PC-3 (cell line): ENCODE measurements at regions not wholly inside any gene's neighbourhood (a gene's known extent, or its start where the extent isn't known, plus 50 kb on each side); places are given as distances from the start of the nearest gene placed in this dataset.

Experiments
- ATAC-seq: fragments of 200-7000 bp; cut with Tn5 transposase; 2 replicates; pipeline ENCODE4 v1.9.1; 2020; ENCODE audit warnings: mild to moderate bottlenecking, moderate library complexity
- BruUV-seq: library from RNA; stranded (reverse); fragments of 400-500 nt; replicated peaks from 2 replicates; lab custom pipeline; 2021; lab: Mats Ljungman, UMichigan
- CTCF ChIA-PET: fragments of 300-600 bp; sonication (Branson Sonifier 250); formaldehyde crosslinking; loops from one replicate; lab custom pipeline; 2022; ENCODE audit warnings: antibody characterized with exemption; lab: Charles Lee
- POLR2A ChIA-PET: fragments of 300-600 bp; sonication (Branson Sonifier 250); formaldehyde crosslinking; loops from one replicate; lab custom pipeline; 2022; ENCODE audit warnings: antibody characterized with exemption; ENCODE audit not compliant: unreplicated experiment; lab: Charles Lee
- DNase-seq: peaks from one replicate; pipeline ENCODE4 v3.0.0-alpha.2; 2015
- H2AFZ ChIP-seq: fragments of 300-600 bp; sonication (generic); 2 replicates; pipeline ENCODE4 v1.6.0; 2016; ENCODE audit warnings: antibody characterized with exemption, low read length
- H3F3A ChIP-seq: fragments of 300-600 bp; sonication (generic); one replicate; pipeline ENCODE4 v1.6.0; 2017; ENCODE audit warnings: antibody characterized with exemption, low read length, control low read depth, mild to moderate bottlenecking; ENCODE audit not compliant: unreplicated experiment
- H3K27ac ChIP-seq: fragments of 300-600 bp; sonication (generic); 2 replicates; pipeline ENCODE4 v1.5.1; 2016; ENCODE audit warnings: mild to moderate bottlenecking, low read length
- H3K27me3 ChIP-seq: fragments of 300-600 bp; sonication (generic); 2 replicates; pipeline ENCODE4 v1.6.1; 2016; ENCODE audit warnings: low read length, mixed read lengths
- H3K36me3 ChIP-seq: fragments of 300-600 bp; sonication (generic); 2 replicates; pipeline ENCODE4 v1.6.1; 2016; ENCODE audit warnings: low read depth, mixed run types, low read length, mixed read lengths
- H3K4me1 ChIP-seq: fragments of 300-600 bp; sonication (generic); 2 replicates; pipeline ENCODE4 v1.5.1; 2016; ENCODE audit warnings: low read length; ENCODE audit not compliant: insufficient read depth
- H3K4me2 ChIP-seq: fragments of 300-600 bp; sonication (generic); 2 replicates; pipeline ENCODE4 v1.6.0; 2016; ENCODE audit warnings: low read length
- H3K4me3 ChIP-seq: fragments of 300-600 bp; sonication (generic); 2 replicates; pipeline ENCODE4 v1.5.1; 2016; ENCODE audit warnings: mild to moderate bottlenecking, low read length, mixed read lengths
- H3K79me2 ChIP-seq: fragments of 300-600 bp; sonication (generic); 2 replicates; pipeline ENCODE4 v1.6.1; 2017; ENCODE audit warnings: low read length, mixed read lengths
- H3K9ac ChIP-seq: fragments of 300-600 bp; sonication (generic); 2 replicates; pipeline ENCODE4 v1.6.0; 2016; ENCODE audit warnings: mild to moderate bottlenecking, low read length
- H3K9me2 ChIP-seq: fragments of 300-600 bp; sonication (generic); replicated peaks from 2 replicates; pipeline ENCODE4 v1.6.1; 2016; ENCODE audit warnings: mixed run types, low read length, mixed read lengths
- H3K9me3 ChIP-seq: fragments of 300-600 bp; sonication (generic); 2 replicates; pipeline ENCODE4 v1.6.1; 2016; ENCODE audit warnings: low read length, mixed read lengths
- H4K20me1 ChIP-seq: fragments of 300-600 bp; sonication (generic); 2 replicates; pipeline ENCODE4 v1.6.1; 2016; ENCODE audit warnings: low read length, mixed read lengths
- EZH2 ChIP-seq: fragments of 300-600 bp; sonication (generic); IDR thresholded peaks from one replicate; pipeline ENCODE4 v1.6.1; 2017; ENCODE audit warnings: antibody characterized with exemption, mild to moderate bottlenecking, low read length; ENCODE audit not compliant: unreplicated experiment
- EZH2phosphoT487 ChIP-seq: fragments of 300-600 bp; sonication (generic); IDR thresholded peaks from 2 replicates; pipeline ENCODE4 v1.6.1; 2018; ENCODE audit warnings: mild to moderate bottlenecking, antibody characterized with exemption, low read length, borderline replicate concordance
- intact Hi-C: fragments of 100-400 bp; cut with micrococcal nuclease; formaldehyde crosslinking; loops from 2 replicates; pipeline ENCODE4 v1.9.0; 2023
- TF ChIP-seq, protein P1 (sequence below): fragments of 300-600 bp; sonication (generic); conservative IDR thresholded peaks from 2 replicates; pipeline ENCODE4 v1.5.1; 2017; ENCODE audit warnings: antibody characterized with exemption, low read depth, mild to moderate bottlenecking, low read length

- BruUV-seq, result no TSS peak
- Histone ChIP-seq H3K79me2 (no peaks in the 10 kb centered on the region), H2AFZ (no peak overlapping the region), H3K27ac (no peak overlapping the region), H3K9me2 (no peaks in the 10 kb centered on the region), H3K4me3 (no peak overlapping the region), H3K4me1 (no peaks in the 10 kb centered on the region), H3F3A (no peaks in the 10 kb centered on the region), H3K9ac (no peak overlapping the region), H3K4me2 (no peak overlapping the region), H4K20me1 (no peaks in the 10 kb centered on the region), H3K27me3 (no peaks in the 10 kb centered on the region), H3K9me3 (no peaks in the 10 kb centered on the region), H3K36me3 (no peaks in the 10 kb centered on the region)
- intact Hi-C loops, result no loop called here
- POLR2A ChIA-PET, result no interaction called here
- no peak for ATAC-seq
- CTCF ChIA-PET, result no interaction called here
- no peak for TF ChIP-seq EZH2
- TF ChIP-seq EZH2phosphoT487, result no peak
- TF ChIP-seq, protein P1, sequence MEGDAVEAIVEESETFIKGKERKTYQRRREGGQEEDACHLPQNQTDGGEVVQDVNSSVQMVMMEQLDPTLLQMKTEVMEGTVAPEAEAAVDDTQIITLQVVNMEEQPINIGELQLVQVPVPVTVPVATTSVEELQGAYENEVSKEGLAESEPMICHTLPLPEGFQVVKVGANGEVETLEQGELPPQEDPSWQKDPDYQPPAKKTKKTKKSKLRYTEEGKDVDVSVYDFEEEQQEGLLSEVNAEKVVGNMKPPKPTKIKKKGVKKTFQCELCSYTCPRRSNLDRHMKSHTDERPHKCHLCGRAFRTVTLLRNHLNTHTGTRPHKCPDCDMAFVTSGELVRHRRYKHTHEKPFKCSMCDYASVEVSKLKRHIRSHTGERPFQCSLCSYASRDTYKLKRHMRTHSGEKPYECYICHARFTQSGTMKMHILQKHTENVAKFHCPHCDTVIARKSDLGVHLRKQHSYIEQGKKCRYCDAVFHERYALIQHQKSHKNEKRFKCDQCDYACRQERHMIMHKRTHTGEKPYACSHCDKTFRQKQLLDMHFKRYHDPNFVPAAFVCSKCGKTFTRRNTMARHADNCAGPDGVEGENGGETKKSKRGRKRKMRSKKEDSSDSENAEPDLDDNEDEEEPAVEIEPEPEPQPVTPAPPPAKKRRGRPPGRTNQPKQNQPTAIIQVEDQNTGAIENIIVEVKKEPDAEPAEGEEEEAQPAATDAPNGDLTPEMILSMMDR, result no peak
- no peak for DNase-seq
Observed at GRCh38 chr2:118710481-118710880, 137.0 kb downstream of the EN1 start.

- no peaks in the 10 kb centered on the region for H3K36me3 ChIP-seq
- H3K79me2 ChIP-seq, result no peaks in the 10 kb centered on the region
- no peak overlapping the region for H3K9ac ChIP-seq
- no peaks in the 10 kb centered on the region for H3K9me2 ChIP-seq
- ChIA-PET POLR2A (no interaction called here), CTCF (no interaction called here)
- H3K4me1 ChIP-seq, result peaks cover 4% of the 10 kb centered on the region; the same call in 1 of the 2 replicates
- intact Hi-C loops, result no loop called here
- H2AFZ ChIP-seq, result no peak overlapping the region
- no peaks in the 10 kb centered on the region for H4K20me1 ChIP-seq
- TF ChIP-seq EZH2 (no peak), EZH2phosphoT487 (no peak)
- TF ChIP-seq, protein P1, result no peak
- no peaks in the 10 kb centered on the region for H3F3A ChIP-seq
- no peak for ATAC-seq
- H3K9me3 ChIP-seq, result no peaks in the 10 kb centered on the region
- H3K27me3 ChIP-seq, result no peaks in the 10 kb centered on the region
- no peak for DNase-seq
- H3K4me2 ChIP-seq, result no peak overlapping the region
- BruUV-seq, result no TSS peak
- H3K4me3 ChIP-seq, result no peak overlapping the region
- H3K27ac ChIP-seq, result no peak overlapping the region
Observed at GRCh38 chr2:118709786-118710185, 137.7 kb downstream of the EN1 start.

- no peak overlapping the region for H3K4me2 ChIP-seq
- H4K20me1 ChIP-seq, result no peaks in the 10 kb centered on the region
- H3K27me3 ChIP-seq, result no peaks in the 10 kb centered on the region
- no peaks in the 10 kb centered on the region for H3K9me2 ChIP-seq
- no peaks in the 10 kb centered on the region for H3K9me3 ChIP-seq
- BruUV-seq, result no TSS peak
- no peaks in the 10 kb centered on the region for H3K36me3 ChIP-seq
- intact Hi-C loops, result no loop called here
- no peak overlapping the region for H3K27ac ChIP-seq
- H3K4me3 ChIP-seq, result no peak overlapping the region
- DNase-seq (no peak), ATAC-seq (no peak)
- TF ChIP-seq EZH2 (no peak), EZH2phosphoT487 (no peak)
- TF ChIP-seq, protein P1, result no peak
- no peak overlapping the region for H3K9ac ChIP-seq
- ChIA-PET POLR2A (no interaction called here), CTCF (no interaction called here)
- peaks cover 8% of the 10 kb centered on the region; the same call in 1 of the 2 replicates for H3K4me1 ChIP-seq
- H3F3A ChIP-seq, result no peaks in the 10 kb centered on the region
- H2AFZ ChIP-seq, result no peak overlapping the region
- no peaks in the 10 kb centered on the region for H3K79me2 ChIP-seq
Observed at GRCh38 chr2:118706844-118707243, 140.6 kb downstream of the EN1 start.
